ENCODE measurements at regions not wholly inside any gene's neighbourhood (a gene's known extent, or its start where the extent isn't known, plus 50 kb on each side); places are given as distances from the start of the nearest gene placed in this dataset.

GRCh38 chr2:204199357-204199756 is 262.8 kb downstream of the ICOS start:
- no peak for TF ChIP-seq CTCF (IDR thresholded peaks at IDR 0.05)
- no peak for TF ChIP-seq POLR2A (IDR thresholded peaks at IDR 0.05)
- TF ChIP-seq POLR2AphosphoS5 (IDR thresholded peaks at IDR 0.05), result no peak

Data from prostate gland (tissue), 2 donors.